Thoracic aorta (tissue), 2 donors: ENCODE measurements at regions not wholly inside any gene's neighbourhood (a gene's known extent, or its start where the extent isn't known, plus 50 kb on each side); places are given as distances from the start of the nearest gene placed in this dataset.

ENCODE experiments used
- ATAC-seq: fragments of 150-250 bp; one replicate; pipeline ENCODE4 v1.8.0; 2017; ENCODE audit warnings: low read depth; ENCODE audit not compliant: insufficient number of reproducible peaks, low FRiP score
- DNase-seq: peaks from one replicate; pipeline ENCODE4 v3.0.0-alpha.2; 2020; ENCODE audit warnings: low spot score
- H3K27ac ChIP-seq, 2 donors: fragments of 200-600 bp; sonication (generic); 1 replicate in 1 of 2; 2 replicates in 1 of 2; pipeline ENCODE4 v1.5.1; 2016; ENCODE audit warnings: mild to moderate bottlenecking in 2 of 2, moderate library complexity in 2 of 2
- H3K27me3 ChIP-seq: fragments of 200-600 bp; sonication (generic); replicated peaks from 2 replicates; pipeline ENCODE4 v1.6.0; 2016; ENCODE audit warnings: mild to moderate bottlenecking; ENCODE audit not compliant: insufficient read depth
- H3K36me3 ChIP-seq: fragments of 200-600 bp; sonication (generic); one replicate; pipeline ENCODE4 v1.5.1; 2016
- H3K4me1 ChIP-seq, 2 donors: fragments of 200-600 bp; sonication (generic); 1 replicate in 1 of 2; 2 replicates in 1 of 2; pipeline versions ENCODE4 v1.5.1 to v1.6.0; 2016; ENCODE audit warnings: low read depth in 2 of 2, mild to moderate bottlenecking in 1 of 2; ENCODE audit not compliant: control insufficient read depth in 1 of 2
- H3K4me3 ChIP-seq: fragments of 200-600 bp; sonication (generic); 2 replicates; pipeline ENCODE4 v1.5.1; 2016; ENCODE audit warnings: mild to moderate bottlenecking
- H3K9me3 ChIP-seq: fragments of 200-600 bp; sonication (generic); 2 replicates; pipeline ENCODE4 v1.5.1; 2016
- TF ChIP-seq, protein P1 (sequence below): fragments of 200-600 bp; sonication (generic); IDR thresholded peaks from one replicate; pipeline ENCODE4 v1.5.1; 2019; ENCODE audit warnings: antibody characterized with exemption

DNA sequence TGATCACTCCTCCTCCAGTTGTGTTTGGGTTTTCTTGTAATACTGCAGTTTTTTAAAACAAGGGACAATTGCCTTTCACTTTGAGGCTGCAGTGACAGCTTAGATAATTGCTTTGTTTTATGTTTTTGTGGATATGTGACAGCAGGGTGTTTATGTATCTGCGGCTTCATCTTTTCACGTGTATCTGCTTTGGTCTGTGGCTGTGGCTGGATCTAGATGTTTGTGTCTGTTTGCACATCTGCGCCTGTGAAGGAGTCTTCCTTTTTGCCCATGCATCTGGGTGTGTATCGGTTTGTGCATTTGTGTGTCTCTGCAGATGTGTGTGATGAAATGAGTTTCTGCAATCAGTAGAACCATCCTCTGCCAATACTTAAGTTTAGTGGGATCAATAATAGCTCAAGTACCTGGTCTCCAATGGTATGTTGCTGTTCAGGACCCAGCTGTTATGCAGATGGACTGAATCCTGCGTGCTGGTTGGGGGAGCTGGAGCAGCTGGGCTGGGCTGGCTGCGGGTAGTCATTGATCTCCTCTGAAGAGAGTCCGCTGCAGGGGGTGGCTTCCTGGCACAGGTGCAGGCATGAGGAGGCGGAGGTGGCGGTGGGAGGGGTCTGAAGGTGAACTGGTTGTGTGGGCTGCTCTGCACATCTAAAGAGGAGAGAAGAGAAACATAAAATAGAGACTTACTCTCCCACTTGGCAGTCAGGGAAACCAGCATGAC is 390.3 kb downstream of the SH2D1A start:
- Histone ChIP-seq H3K4me3 (no peak overlapping the region), H3K4me1 (no peaks in the 10 kb centered on the region), H3K36me3 (no peaks in the 10 kb centered on the region), H3K27me3 (no peaks in the 10 kb centered on the region), H3K27ac (no peak overlapping the region), H3K9me3 (no peaks in the 10 kb centered on the region)
- TF ChIP-seq, protein P1, sequence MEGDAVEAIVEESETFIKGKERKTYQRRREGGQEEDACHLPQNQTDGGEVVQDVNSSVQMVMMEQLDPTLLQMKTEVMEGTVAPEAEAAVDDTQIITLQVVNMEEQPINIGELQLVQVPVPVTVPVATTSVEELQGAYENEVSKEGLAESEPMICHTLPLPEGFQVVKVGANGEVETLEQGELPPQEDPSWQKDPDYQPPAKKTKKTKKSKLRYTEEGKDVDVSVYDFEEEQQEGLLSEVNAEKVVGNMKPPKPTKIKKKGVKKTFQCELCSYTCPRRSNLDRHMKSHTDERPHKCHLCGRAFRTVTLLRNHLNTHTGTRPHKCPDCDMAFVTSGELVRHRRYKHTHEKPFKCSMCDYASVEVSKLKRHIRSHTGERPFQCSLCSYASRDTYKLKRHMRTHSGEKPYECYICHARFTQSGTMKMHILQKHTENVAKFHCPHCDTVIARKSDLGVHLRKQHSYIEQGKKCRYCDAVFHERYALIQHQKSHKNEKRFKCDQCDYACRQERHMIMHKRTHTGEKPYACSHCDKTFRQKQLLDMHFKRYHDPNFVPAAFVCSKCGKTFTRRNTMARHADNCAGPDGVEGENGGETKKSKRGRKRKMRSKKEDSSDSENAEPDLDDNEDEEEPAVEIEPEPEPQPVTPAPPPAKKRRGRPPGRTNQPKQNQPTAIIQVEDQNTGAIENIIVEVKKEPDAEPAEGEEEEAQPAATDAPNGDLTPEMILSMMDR: no peak
- ATAC-seq: no peak
- DNase-seq: no peak

DNA sequence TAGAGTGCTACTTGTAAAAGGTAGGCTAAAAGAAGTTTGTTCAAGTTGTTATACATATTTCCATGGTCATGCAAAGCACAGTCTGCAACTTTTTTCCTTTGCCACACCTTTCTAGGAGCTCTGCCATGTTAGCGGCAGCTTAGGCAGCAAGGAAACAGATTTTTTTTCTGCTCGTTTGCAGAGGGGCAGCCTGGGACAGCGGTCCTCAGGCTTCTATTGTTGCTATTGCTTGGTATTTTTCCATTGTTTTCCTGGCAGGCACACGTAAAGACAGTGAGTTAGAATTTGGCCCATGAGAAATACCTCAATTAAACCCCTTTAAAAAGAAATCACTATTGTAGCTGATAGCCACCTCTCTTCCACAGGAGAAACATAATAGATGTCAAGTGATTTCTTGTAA is 391.4 kb downstream of the SH2D1A start:
- H3K36me3 ChIP-seq: no peaks in the 10 kb centered on the region
- no peak overlapping the region for H3K27ac ChIP-seq
- H3K4me1 ChIP-seq: no peaks in the 10 kb centered on the region
- no peaks in the 10 kb centered on the region for H3K9me3 ChIP-seq
- TF ChIP-seq, protein P1: no peak
- H3K4me3 ChIP-seq: no peak overlapping the region
- no peaks in the 10 kb centered on the region for H3K27me3 ChIP-seq
- no peak for ATAC-seq
- DNase-seq: no peak

GRCh38 chrX:124747295-124747694 is 400.9 kb downstream of the SH2D1A start:
- DNase-seq (no peak), ATAC-seq (no peak)
- Histone ChIP-seq H3K27ac (no peak overlapping the region), H3K9me3 (no peaks in the 10 kb centered on the region), H3K27me3 (no peaks in the 10 kb centered on the region), H3K36me3 (no peaks in the 10 kb centered on the region), H3K4me3 (no peak overlapping the region), H3K4me1 (no peaks in the 10 kb centered on the region)
- TF ChIP-seq, protein P1: no peak

GRCh38 chrX:124764354-124764753 is 418.0 kb downstream of the SH2D1A start:
- TF ChIP-seq, protein P1: no peak
- Histone ChIP-seq H3K27ac (no peak overlapping the region), H3K27me3 (no peaks in the 10 kb centered on the region), H3K9me3 (no peaks in the 10 kb centered on the region), H3K36me3 (no peaks in the 10 kb centered on the region), H3K4me3 (no peak overlapping the region), H3K4me1 (no peaks in the 10 kb centered on the region)
- ATAC-seq: no peak
- DNase-seq: no peak

DNA sequence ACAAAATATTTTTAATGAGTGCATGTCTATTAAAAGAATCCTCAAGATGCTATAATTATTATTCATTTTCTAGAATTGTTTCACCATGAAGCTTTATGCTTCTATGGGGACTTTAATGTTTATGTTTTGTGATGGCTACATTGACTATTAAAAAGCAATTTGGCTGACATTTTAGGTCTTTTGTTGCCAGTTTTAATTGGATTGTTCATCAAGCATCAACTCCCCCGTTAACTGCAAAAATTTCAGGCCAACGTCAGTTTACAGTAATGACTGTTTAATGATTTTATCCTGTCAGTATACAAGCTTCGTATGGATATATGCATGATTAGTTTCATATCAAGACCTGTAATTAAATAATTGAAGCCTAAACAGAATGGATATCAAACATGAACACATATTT is 422.8 kb downstream of the SH2D1A start:
- TF ChIP-seq, protein P1: no peak
- H3K9me3 ChIP-seq: no peaks in the 10 kb centered on the region
- ATAC-seq: no peak
- H3K27me3 ChIP-seq: no peaks in the 10 kb centered on the region
- no peak overlapping the region for H3K4me3 ChIP-seq
- no peak overlapping the region for H3K27ac ChIP-seq
- H3K4me1 ChIP-seq: no peaks in the 10 kb centered on the region
- no peaks in the 10 kb centered on the region for H3K36me3 ChIP-seq
- DNase-seq: no peak
